ENCODE measurements at regions not wholly inside any gene's neighbourhood (a gene's known extent, or its start where the extent isn't known, plus 50 kb on each side); places are given as distances from the start of the nearest gene placed in this dataset.

DNA sequence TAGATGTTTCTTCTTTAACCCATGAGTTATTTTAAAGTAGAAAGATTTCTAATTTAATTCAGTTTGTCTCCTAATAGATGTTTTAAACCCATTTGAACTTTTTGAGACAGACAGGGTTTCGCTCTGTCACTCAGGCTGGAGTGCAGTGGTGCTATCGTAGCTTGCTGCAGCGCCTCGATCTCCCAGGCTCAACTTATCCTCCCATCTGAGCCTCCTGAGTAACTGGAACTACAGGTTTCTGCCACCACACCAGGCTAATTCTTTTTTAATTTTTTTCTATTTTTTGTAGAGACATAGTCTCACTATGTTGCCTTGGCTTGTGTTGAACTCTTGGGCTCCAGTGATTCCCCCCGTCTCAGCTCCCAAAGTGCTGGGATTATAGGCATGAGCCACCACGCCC lies 53.0 kb upstream of the RAB18 start:
- TF ChIP-seq POLR2AphosphoS5 (IDR thresholded peaks at IDR 0.05; ENCODE audit: low read depth, low read length): no peak
- no peak for TF ChIP-seq POU2F2 (IDR thresholded peaks at IDR 0.05; ENCODE audit: low read depth, low read length)
- no peak for TF ChIP-seq POLR2A (IDR thresholded peaks at IDR 0.05; ENCODE audit: low read depth, low read length)
- no peak for TF ChIP-seq PAX5 (IDR thresholded peaks at IDR 0.05; ENCODE audit: insufficient read depth, low read length, severe bottlenecking)
- no peak for TF ChIP-seq SPI1 (IDR thresholded peaks at IDR 0.05; ENCODE audit: low read depth, low read length)
- TF ChIP-seq TAF1 (IDR thresholded peaks at IDR 0.05; ENCODE audit: low read depth, low read length): no peak
- DNase-seq (ENCODE audit: insufficient read length, low spot score): no peak
- no peak for FAIRE-seq

DNA sequence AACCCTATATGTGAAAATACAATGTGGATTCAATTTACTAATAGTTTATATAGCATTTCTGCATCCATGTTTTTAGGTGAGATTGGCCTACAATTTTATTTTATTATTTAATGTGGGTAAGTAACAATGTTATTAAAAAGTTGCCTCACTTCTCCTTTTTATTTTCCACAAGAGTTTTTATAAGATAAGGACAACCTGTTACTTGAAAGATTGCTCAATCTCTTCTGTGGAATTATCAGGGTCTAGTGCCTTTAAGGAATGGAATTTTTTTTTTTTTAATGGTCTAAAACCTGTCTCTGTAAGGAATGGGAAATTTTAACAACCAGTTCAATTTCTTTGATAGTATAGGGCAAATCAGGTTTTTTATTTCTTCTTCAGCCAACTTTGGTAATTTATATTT lies 53.9 kb upstream of the RAB18 start:
- no peak for TF ChIP-seq PAX5 (IDR thresholded peaks at IDR 0.05; ENCODE audit: insufficient read depth, low read length, severe bottlenecking)
- TF ChIP-seq POU2F2 (IDR thresholded peaks at IDR 0.05; ENCODE audit: low read depth, low read length): no peak
- TF ChIP-seq TAF1 (IDR thresholded peaks at IDR 0.05; ENCODE audit: low read depth, low read length): no peak
- TF ChIP-seq POLR2AphosphoS5 (IDR thresholded peaks at IDR 0.05; ENCODE audit: low read depth, low read length): no peak
- no peak for TF ChIP-seq SPI1 (IDR thresholded peaks at IDR 0.05; ENCODE audit: low read depth, low read length)
- no peak for TF ChIP-seq POLR2A (IDR thresholded peaks at IDR 0.05; ENCODE audit: low read depth, low read length)
- DNase-seq (ENCODE audit: insufficient read length, low spot score) (no peak), FAIRE-seq (no peak)

DNA sequence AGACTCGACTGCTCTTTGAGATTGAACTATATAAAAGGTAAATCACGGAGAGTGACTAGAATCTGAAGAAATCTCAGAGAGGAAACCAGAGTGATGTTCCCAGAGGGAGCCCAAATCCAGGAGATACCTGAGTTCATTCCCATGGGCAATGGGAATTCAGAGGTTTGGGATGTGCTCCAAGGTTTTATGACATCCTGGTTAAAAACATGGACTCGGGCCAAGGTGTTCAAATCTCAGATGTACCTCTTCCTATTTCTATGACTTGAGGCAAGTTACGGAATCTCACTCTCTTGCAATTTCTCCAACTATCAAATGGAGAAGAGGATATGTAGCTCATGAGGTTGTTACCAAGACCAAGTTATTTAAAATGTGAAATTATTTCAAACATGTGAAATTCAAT lies 54.5 kb upstream of the RAB18 start:
- DNase-seq (ENCODE audit: insufficient read length, low spot score): no peak
- FAIRE-seq: no peak
- no peak for TF ChIP-seq PAX5 (IDR thresholded peaks at IDR 0.05; ENCODE audit: insufficient read depth, low read length, severe bottlenecking)
- no peak for TF ChIP-seq POLR2A (IDR thresholded peaks at IDR 0.05; ENCODE audit: low read depth, low read length)
- no peak for TF ChIP-seq POU2F2 (IDR thresholded peaks at IDR 0.05; ENCODE audit: low read depth, low read length)
- TF ChIP-seq POLR2AphosphoS5 (IDR thresholded peaks at IDR 0.05; ENCODE audit: low read depth, low read length): no peak
- no peak for TF ChIP-seq TAF1 (IDR thresholded peaks at IDR 0.05; ENCODE audit: low read depth, low read length)
- TF ChIP-seq SPI1 (IDR thresholded peaks at IDR 0.05; ENCODE audit: low read depth, low read length): no peak

DNA sequence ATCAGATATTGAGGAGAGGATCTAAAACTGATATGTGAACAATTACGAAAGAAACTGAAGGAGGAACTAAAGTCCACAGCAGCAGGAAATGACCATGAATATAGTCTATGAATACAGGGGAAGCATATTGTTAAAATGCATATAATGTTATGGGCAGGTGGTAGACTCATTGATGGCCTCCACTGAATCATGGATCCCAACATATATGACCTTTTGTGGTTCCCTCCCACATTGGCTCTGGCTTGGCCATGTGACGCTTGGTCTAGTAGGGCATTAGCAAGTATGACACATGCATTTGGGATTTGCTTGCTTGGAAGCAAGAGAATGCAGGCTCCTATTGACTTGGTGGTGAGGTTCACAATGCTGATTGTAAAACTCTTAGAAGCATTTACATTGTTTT lies 55.2 kb upstream of the RAB18 start:
- FAIRE-seq (no peak), DNase-seq (ENCODE audit: insufficient read length, low spot score) (no peak)
- TF ChIP-seq TAF1 (IDR thresholded peaks at IDR 0.05; ENCODE audit: low read depth, low read length): no peak
- TF ChIP-seq POU2F2 (IDR thresholded peaks at IDR 0.05; ENCODE audit: low read depth, low read length): no peak
- no peak for TF ChIP-seq POLR2A (IDR thresholded peaks at IDR 0.05; ENCODE audit: low read depth, low read length)
- TF ChIP-seq PAX5 (IDR thresholded peaks at IDR 0.05; ENCODE audit: insufficient read depth, low read length, severe bottlenecking): no peak
- TF ChIP-seq SPI1 (IDR thresholded peaks at IDR 0.05; ENCODE audit: low read depth, low read length): no peak
- TF ChIP-seq POLR2AphosphoS5 (IDR thresholded peaks at IDR 0.05; ENCODE audit: low read depth, low read length): no peak

DNA sequence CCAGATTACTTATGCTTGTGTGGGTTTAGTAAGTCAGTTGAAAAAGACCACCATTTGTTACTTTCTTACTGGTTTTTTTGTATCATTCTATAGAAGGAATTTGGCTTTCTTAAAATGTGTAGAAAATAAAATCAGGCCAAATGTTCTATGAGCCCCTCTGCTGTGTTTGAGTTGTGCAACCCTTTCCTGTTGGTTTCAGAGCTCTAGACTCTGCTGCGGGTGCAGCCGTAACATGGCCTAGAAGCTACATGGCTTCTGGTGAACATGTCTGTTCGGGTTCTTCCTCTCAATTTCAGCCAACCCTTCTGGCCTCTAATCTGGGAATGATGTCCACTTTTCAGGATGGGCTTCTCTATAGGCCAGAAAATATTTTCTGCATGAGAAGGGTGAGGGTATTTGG lies 56.6 kb upstream of the RAB18 start:
- FAIRE-seq: no peak
- no peak for DNase-seq (ENCODE audit: insufficient read length, low spot score)
- no peak for TF ChIP-seq POU2F2 (IDR thresholded peaks at IDR 0.05; ENCODE audit: low read depth, low read length)
- TF ChIP-seq TAF1 (IDR thresholded peaks at IDR 0.05; ENCODE audit: low read depth, low read length): no peak
- TF ChIP-seq POLR2AphosphoS5 (IDR thresholded peaks at IDR 0.05; ENCODE audit: low read depth, low read length): no peak
- TF ChIP-seq PAX5 (IDR thresholded peaks at IDR 0.05; ENCODE audit: insufficient read depth, low read length, severe bottlenecking): no peak

DNA sequence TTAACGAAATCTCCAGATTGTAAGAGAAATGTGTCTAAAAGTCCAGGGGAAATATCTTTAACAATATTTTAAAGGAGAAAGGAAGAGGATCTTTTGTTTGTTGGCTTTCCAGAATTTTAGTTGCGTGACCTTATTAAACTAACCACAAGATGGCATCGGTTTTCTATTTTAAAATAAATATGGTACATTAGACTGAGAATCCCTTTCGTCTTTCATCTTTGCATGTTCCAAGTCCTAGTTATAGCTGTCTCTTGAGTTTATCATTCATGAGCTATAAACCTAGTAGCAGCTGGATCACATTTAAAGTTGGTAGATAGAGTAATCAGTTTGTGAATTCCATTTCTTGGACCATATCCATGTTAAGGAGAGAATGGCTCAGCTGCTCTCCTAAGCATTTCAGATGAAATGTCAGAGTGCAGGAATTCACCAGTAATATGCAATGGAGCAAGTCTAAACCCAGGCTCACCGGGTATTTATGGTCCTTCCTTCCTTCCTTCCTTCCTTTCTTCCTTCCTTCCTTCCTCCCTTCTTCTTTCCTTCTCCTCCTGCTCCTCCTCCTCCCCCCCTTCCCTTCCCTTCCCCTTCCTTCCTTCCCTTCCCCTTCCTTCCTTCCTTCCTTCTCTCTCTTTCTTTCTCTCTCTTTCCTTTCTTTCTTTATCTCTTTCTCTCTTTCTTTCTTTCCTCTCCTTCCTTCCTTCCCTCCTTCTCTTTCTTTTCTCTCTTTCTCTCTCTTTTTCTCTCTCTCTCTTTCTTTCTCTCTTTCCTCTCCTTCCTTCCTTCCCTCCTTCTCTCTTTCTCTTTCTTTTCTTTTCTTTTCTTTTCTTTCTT lies 57.8 kb upstream of the RAB18 start:
- FAIRE-seq (no peak), DNase-seq (ENCODE audit: insufficient read length, low spot score) (no peak)
- no peak for TF ChIP-seq POLR2A (IDR thresholded peaks at IDR 0.05; ENCODE audit: low read depth, low read length)

DNA sequence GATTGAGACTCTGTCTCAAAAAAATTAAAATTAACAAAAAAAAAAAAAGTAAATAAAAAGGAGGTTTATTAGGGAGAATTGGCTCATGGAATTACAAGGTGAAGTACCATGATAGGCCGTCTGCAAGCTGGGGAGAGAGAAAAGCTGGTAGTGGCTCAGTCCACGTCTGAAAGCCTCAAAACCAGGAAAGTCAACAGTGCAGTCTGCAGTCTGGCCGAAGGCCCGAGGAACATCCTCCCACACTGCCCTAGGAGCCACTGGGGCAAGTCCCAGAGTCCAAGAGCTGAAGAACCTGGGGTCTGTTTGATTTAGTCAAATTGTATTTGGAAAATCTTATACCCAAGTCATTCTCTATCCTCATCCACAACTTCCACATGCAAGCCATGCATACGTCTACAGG lies 59.0 kb upstream of the RAB18 start:
- DNase-seq (ENCODE audit: insufficient read length, low spot score) (no peak), FAIRE-seq (no peak)
- TF ChIP-seq POU2F2 (IDR thresholded peaks at IDR 0.05; ENCODE audit: low read depth, low read length) (no peak), POLR2AphosphoS5 (IDR thresholded peaks at IDR 0.05; ENCODE audit: low read depth, low read length) (no peak), PAX5 (IDR thresholded peaks at IDR 0.05; ENCODE audit: insufficient read depth, low read length, severe bottlenecking) (no peak), TAF1 (IDR thresholded peaks at IDR 0.05; ENCODE audit: low read depth, low read length) (no peak), SPI1 (IDR thresholded peaks at IDR 0.05; ENCODE audit: low read depth, low read length) (no peak), POLR2A (IDR thresholded peaks at IDR 0.05; ENCODE audit: low read depth, low read length) (no peak)

DNA sequence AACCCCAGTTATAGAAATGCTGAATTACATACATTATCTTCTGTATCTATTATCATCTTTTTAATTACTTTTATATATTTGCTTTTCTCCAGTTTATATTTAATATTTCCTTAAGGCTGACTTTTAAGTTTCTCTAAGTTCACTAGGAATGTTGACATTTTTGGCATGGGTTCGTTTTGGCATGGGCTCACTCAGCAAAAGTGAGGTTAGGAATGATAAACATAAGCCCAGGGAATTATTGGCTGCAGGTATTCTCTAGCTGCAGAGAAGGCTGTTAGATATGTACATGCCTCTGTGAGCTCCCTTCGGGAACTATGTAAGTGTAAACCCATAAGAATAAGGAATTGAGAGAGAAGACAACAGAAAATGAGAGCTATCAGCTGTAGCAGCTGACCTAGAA lies 63.6 kb upstream of the RAB18 start:
- FAIRE-seq (no peak), DNase-seq (ENCODE audit: insufficient read length, low spot score) (no peak)
- TF ChIP-seq POLR2A (IDR thresholded peaks at IDR 0.05; ENCODE audit: low read depth, low read length): no peak
- no peak for TF ChIP-seq POLR2AphosphoS5 (IDR thresholded peaks at IDR 0.05; ENCODE audit: low read depth, low read length)
- TF ChIP-seq TAF1 (IDR thresholded peaks at IDR 0.05; ENCODE audit: low read depth, low read length): no peak
- no peak for TF ChIP-seq SPI1 (IDR thresholded peaks at IDR 0.05; ENCODE audit: low read depth, low read length)
- TF ChIP-seq PAX5 (IDR thresholded peaks at IDR 0.05; ENCODE audit: insufficient read depth, low read length, severe bottlenecking): no peak
- TF ChIP-seq POU2F2 (IDR thresholded peaks at IDR 0.05; ENCODE audit: low read depth, low read length): no peak

DNA sequence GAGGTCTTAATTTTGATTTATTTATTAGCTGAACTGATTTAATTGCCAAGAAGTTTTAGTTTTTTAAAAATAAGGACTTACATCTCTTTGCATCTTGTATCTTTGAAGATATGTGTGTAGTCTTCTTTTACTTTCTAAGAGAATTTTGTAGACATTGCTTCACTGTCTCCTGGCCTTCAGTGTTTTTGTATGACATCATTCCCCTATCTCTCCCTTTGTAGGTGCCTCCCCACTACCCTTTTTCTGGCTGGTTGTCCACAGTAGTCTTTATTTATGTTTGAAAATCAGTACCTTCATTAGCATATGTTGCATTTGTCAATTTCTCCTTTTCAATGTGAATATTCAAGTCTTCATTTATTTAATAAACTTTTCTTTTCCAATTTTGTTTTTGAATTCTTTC lies 64.1 kb upstream of the RAB18 start:
- TF ChIP-seq TAF1 (IDR thresholded peaks at IDR 0.05; ENCODE audit: low read depth, low read length): no peak
- no peak for TF ChIP-seq POLR2AphosphoS5 (IDR thresholded peaks at IDR 0.05; ENCODE audit: low read depth, low read length)
- no peak for TF ChIP-seq POU2F2 (IDR thresholded peaks at IDR 0.05; ENCODE audit: low read depth, low read length)
- no peak for DNase-seq (ENCODE audit: insufficient read length, low spot score)
- FAIRE-seq: no peak

DNA sequence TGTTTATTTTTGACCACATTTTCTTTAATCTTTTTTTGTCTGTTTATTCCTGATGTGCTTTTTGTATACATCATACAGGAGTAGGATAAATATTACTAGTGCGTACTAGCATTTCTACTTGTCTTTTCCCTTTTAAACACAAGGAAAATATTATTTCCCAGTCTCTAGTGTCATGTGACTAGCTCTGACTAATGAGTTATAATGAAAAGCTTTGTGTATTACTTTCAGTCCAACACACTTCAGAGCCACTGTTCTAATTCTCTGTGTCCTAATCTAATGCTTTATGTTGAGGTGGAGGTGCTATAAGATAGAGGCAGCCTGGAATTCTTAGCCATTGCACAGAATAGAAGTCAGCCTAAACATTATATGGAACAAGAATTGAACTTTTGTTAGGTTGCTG lies 65.0 kb upstream of the RAB18 start:
- DNase-seq (ENCODE audit: insufficient read length, low spot score): no peak
- TF ChIP-seq POU2F2 (IDR thresholded peaks at IDR 0.05; ENCODE audit: low read depth, low read length): no peak
- TF ChIP-seq TAF1 (IDR thresholded peaks at IDR 0.05; ENCODE audit: low read depth, low read length): no peak
- TF ChIP-seq POLR2AphosphoS5 (IDR thresholded peaks at IDR 0.05; ENCODE audit: low read depth, low read length): no peak
- TF ChIP-seq PAX5 (IDR thresholded peaks at IDR 0.05; ENCODE audit: insufficient read depth, low read length, severe bottlenecking): no peak
- no peak for TF ChIP-seq POLR2A (IDR thresholded peaks at IDR 0.05; ENCODE audit: low read depth, low read length)
- FAIRE-seq: no peak
